ENCODE measurements at regions not wholly inside any gene's neighbourhood (a gene's known extent, or its start where the extent isn't known, plus 50 kb on each side); places are given as distances from the start of the nearest gene placed in this dataset.
"Not testable (repeated sequence)": the region's sequence is repeated elsewhere in the genome, so short reads cannot be mapped to it uniquely, and the experiment has no call there.

GRCh38 chr3:76310667-76311066 lies 525.3 kb upstream of the ZNF717 start:
- TF ChIP-seq, protein P1, sequence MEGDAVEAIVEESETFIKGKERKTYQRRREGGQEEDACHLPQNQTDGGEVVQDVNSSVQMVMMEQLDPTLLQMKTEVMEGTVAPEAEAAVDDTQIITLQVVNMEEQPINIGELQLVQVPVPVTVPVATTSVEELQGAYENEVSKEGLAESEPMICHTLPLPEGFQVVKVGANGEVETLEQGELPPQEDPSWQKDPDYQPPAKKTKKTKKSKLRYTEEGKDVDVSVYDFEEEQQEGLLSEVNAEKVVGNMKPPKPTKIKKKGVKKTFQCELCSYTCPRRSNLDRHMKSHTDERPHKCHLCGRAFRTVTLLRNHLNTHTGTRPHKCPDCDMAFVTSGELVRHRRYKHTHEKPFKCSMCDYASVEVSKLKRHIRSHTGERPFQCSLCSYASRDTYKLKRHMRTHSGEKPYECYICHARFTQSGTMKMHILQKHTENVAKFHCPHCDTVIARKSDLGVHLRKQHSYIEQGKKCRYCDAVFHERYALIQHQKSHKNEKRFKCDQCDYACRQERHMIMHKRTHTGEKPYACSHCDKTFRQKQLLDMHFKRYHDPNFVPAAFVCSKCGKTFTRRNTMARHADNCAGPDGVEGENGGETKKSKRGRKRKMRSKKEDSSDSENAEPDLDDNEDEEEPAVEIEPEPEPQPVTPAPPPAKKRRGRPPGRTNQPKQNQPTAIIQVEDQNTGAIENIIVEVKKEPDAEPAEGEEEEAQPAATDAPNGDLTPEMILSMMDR (IDR thresholded peaks at IDR 0.05): no peak
- Mint-ChIP-seq H3K4me1 (ENCODE audit: unreplicated experiment) (peaks cover 17% of the 10 kb centered on the region), H3K4me3 (ENCODE audit: unreplicated experiment) (no peak overlapping the region), H3K27ac (ENCODE audit: unreplicated experiment) (no peak overlapping the region), H3K9me3 (ENCODE audit: unreplicated experiment) (peaks cover 2% of the 10 kb centered on the region), H3K27me3 (ENCODE audit: unreplicated experiment) (no peaks in the 10 kb centered on the region), H3K36me3 (ENCODE audit: unreplicated experiment) (no peaks in the 10 kb centered on the region)
- DNase-seq (ENCODE audit: extremely low spot score, unreplicated experiment): no peak

DNA sequence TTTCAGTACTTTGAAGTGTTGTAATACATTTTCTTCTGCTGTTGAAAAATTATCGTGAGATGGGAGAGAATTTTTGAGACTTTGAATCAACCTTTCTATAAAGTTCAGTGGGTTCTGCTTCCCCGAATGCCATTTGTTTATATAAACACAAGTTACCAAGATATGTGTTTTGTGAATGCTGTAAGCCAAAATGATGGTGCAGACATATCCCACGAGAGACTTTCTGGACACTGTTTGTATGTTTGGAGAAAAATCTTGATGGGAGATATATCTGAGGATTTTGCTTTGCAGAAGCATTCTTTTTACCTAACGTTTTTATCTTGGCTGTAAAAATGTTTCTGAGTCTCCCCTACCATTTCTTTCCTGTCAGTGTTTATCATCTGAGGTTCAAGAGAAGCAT lies 526.6 kb upstream of the ZNF717 start:
- TF ChIP-seq, protein P1 (IDR thresholded peaks at IDR 0.05): no peak
- DNase-seq (ENCODE audit: extremely low spot score, unreplicated experiment): no peak
- H3K27me3 Mint-ChIP-seq (ENCODE audit: unreplicated experiment): no peaks in the 10 kb centered on the region
- H3K27ac Mint-ChIP-seq (ENCODE audit: unreplicated experiment): no peak overlapping the region
- no peaks in the 10 kb centered on the region for H3K36me3 Mint-ChIP-seq (ENCODE audit: unreplicated experiment)
- no peak overlapping the region for H3K4me3 Mint-ChIP-seq (ENCODE audit: unreplicated experiment)
- H3K9me3 Mint-ChIP-seq (ENCODE audit: unreplicated experiment): peaks cover 8% of the 10 kb centered on the region
- peaks cover 14% of the 10 kb centered on the region for H3K4me1 Mint-ChIP-seq (ENCODE audit: unreplicated experiment)

GRCh38 chr3:76315906-76316305 lies 530.6 kb upstream of the ZNF717 start:
- H3K27ac Mint-ChIP-seq (ENCODE audit: unreplicated experiment); H3K36me3 Mint-ChIP-seq (ENCODE audit: unreplicated experiment); DNase-seq (ENCODE audit: extremely low spot score, unreplicated experiment); H3K4me1 Mint-ChIP-seq (ENCODE audit: unreplicated experiment); H3K9me3 Mint-ChIP-seq (ENCODE audit: unreplicated experiment); H3K27me3 Mint-ChIP-seq (ENCODE audit: unreplicated experiment); H3K4me3 Mint-ChIP-seq (ENCODE audit: unreplicated experiment): not testable (repeated sequence)

- no peaks in the 10 kb centered on the region for H3K27me3 Mint-ChIP-seq (ENCODE audit: unreplicated experiment)
- no peak for DNase-seq (ENCODE audit: extremely low spot score, unreplicated experiment)
- H3K27ac Mint-ChIP-seq (ENCODE audit: unreplicated experiment): no peak overlapping the region
- TF ChIP-seq, protein P1 (IDR thresholded peaks at IDR 0.05): no peak
- H3K4me3 Mint-ChIP-seq (ENCODE audit: unreplicated experiment): no peak overlapping the region
- no peaks in the 10 kb centered on the region for H3K36me3 Mint-ChIP-seq (ENCODE audit: unreplicated experiment)
- H3K4me1 Mint-ChIP-seq (ENCODE audit: unreplicated experiment): no peaks in the 10 kb centered on the region
- no peaks in the 10 kb centered on the region for H3K9me3 Mint-ChIP-seq (ENCODE audit: unreplicated experiment)
Observed at GRCh38 chr3:76321614-76322013, 536.3 kb upstream of the ZNF717 start.

DNA sequence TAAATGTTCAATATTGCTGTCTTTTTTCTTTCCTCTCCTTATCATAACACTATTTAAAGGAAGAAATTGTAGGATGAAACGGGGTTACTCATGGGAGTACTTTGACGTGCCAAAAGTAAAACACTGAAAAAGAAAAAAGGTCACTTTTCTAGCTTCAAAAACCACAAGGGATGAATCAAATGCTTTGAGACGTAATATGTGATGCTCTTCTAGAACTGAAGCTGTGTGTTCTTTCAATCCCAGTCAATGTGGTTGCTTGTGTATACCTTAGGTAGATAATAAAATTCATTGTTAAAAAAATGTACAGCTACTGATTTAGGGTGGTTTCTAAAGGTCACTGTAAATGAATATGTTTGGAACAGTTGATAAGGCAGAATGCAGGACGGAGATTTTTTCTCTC lies 538.8 kb upstream of the ZNF717 start:
- H3K4me1 Mint-ChIP-seq (ENCODE audit: unreplicated experiment): no peaks in the 10 kb centered on the region
- H3K9me3 Mint-ChIP-seq (ENCODE audit: unreplicated experiment): no peaks in the 10 kb centered on the region
- H3K27ac Mint-ChIP-seq (ENCODE audit: unreplicated experiment): no peak overlapping the region
- DNase-seq (ENCODE audit: extremely low spot score, unreplicated experiment): no peak
- H3K27me3 Mint-ChIP-seq (ENCODE audit: unreplicated experiment): no peaks in the 10 kb centered on the region
- H3K4me3 Mint-ChIP-seq (ENCODE audit: unreplicated experiment): no peak overlapping the region
- no peaks in the 10 kb centered on the region for H3K36me3 Mint-ChIP-seq (ENCODE audit: unreplicated experiment)
- TF ChIP-seq, protein P1 (IDR thresholded peaks at IDR 0.05): no peak

DNA sequence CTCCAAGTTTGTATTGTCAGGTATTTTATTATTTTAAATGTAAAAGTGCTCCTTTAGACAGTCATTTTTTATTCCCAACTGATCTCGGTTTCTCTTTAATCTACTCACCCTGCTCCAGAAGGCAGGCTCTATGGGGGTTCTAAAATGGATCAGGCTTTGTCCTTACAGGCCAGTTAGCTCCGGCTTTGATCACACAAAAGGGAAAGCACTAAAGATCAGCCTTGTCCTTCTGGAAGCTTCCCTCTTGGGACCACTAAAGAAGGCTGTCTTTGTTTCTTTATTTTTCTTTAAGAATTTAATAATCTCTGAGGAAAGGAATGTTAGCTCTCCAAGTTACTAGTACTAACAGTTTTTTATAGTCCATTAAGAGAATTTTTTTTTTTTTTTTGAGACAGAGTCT lies 560.5 kb upstream of the ZNF717 start:
- TF ChIP-seq, protein P1 (IDR thresholded peaks at IDR 0.05): no peak
- no peaks in the 10 kb centered on the region for H3K9me3 Mint-ChIP-seq (ENCODE audit: unreplicated experiment)
- no peak for DNase-seq (ENCODE audit: extremely low spot score, unreplicated experiment)
- H3K27ac Mint-ChIP-seq (ENCODE audit: unreplicated experiment): no peak overlapping the region
- H3K36me3 Mint-ChIP-seq (ENCODE audit: unreplicated experiment): no peaks in the 10 kb centered on the region
- H3K27me3 Mint-ChIP-seq (ENCODE audit: unreplicated experiment): no peaks in the 10 kb centered on the region
- peaks cover 10% of the 10 kb centered on the region for H3K4me1 Mint-ChIP-seq (ENCODE audit: unreplicated experiment)
- H3K4me3 Mint-ChIP-seq (ENCODE audit: unreplicated experiment): no peak overlapping the region

Measured in osteocyte (in vitro differentiated cells).